ENCODE measurements at regions not wholly inside any gene's neighbourhood (a gene's known extent, or its start where the extent isn't known, plus 50 kb on each side); places are given as distances from the start of the nearest gene placed in this dataset.

DNA sequence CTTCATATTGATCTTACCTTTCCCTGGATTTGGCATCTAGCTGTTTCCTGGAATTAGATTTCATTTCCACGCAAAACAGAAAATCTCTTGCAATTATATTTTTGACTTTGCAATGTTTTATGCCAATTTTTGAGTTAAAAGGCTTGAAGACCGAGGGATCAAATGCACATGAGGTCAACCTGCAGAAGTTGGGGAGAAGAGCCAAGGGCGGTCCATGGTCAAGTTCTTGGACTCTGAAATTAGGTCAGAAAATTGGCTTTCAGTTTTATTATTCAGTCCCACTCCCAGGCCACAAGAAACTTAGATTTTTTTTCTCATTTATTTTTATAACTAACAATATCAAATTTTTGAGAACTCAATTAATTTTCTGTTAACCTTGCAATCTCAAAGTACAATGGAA lies 499.1 kb upstream of the USP24 start:
- no peak overlapping the region for H3K27ac ChIP-seq
- TF ChIP-seq, protein P1, sequence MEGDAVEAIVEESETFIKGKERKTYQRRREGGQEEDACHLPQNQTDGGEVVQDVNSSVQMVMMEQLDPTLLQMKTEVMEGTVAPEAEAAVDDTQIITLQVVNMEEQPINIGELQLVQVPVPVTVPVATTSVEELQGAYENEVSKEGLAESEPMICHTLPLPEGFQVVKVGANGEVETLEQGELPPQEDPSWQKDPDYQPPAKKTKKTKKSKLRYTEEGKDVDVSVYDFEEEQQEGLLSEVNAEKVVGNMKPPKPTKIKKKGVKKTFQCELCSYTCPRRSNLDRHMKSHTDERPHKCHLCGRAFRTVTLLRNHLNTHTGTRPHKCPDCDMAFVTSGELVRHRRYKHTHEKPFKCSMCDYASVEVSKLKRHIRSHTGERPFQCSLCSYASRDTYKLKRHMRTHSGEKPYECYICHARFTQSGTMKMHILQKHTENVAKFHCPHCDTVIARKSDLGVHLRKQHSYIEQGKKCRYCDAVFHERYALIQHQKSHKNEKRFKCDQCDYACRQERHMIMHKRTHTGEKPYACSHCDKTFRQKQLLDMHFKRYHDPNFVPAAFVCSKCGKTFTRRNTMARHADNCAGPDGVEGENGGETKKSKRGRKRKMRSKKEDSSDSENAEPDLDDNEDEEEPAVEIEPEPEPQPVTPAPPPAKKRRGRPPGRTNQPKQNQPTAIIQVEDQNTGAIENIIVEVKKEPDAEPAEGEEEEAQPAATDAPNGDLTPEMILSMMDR (conservative IDR thresholded peaks at IDR 0.05), result no peak

DNA sequence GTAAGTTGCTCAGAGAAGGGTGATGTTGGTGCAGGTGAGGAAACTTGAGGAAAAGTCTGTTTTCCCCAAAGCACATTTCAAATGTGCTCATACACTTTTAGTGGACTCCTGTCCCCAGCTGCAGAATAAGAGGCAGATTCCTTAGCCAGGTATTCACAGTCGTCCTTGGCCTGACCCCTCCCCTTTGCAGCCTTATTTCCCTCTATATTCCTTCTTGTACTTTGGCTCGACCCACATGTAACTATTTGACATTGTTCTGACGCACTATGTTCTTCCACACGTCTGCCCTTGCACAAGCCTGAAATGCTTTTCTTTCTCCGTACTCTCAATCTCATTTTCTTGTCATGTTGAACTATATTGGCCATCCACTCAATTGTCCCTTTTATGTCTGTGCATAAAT lies 498.4 kb upstream of the USP24 start:
- TF ChIP-seq, protein P1 (conservative IDR thresholded peaks at IDR 0.05), result no peak

DNA sequence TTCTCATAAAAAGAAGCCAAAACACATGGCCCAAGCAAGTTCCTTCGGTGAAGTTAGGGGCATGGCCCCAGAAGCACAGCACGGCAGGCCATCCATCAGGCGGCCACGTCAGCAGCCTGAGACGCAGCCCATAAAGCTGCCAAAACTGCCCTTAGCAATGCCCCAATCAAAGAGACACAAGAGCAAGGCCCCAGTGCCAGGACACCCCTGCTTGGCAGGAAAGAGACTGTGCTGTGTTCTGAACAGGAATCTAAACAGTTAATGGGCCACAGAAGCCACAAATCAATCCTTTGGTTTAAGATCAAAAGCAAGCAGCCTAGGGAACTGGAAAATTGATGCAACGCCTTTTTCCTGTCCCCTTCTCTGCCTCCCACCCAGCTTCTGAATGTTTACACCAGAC lies 497.0 kb upstream of the USP24 start:
- TF ChIP-seq, protein P1 (conservative IDR thresholded peaks at IDR 0.05), result no peak
- no peak overlapping the region for H3K27ac ChIP-seq

More for the DNA sequence above, 498.4 kb upstream of the USP24 start:
- no peak overlapping the region for H3K27ac ChIP-seq

DNA sequence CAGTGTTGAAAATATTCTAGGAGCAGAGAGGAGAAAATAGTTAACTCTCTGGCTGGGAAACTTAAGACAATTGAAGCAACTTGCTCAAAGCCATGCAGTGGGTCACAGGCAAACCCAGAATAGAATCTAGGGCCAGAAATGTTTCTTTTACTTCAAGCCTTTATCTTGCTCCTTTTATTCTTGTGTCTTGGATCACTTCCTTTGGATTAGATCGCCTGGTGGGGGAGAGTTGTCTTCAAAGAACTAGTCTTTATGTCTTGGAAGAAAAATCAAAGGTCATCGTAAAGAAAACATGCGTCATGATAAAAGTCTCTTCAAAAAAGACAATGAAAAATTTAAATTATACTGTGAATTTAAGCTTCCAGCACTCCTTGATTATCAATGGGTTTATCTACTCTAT lies 493.6 kb upstream of the USP24 start:
- TF ChIP-seq, protein P1 (conservative IDR thresholded peaks at IDR 0.05), result no peak
- no peak overlapping the region for H3K27ac ChIP-seq

DNA sequence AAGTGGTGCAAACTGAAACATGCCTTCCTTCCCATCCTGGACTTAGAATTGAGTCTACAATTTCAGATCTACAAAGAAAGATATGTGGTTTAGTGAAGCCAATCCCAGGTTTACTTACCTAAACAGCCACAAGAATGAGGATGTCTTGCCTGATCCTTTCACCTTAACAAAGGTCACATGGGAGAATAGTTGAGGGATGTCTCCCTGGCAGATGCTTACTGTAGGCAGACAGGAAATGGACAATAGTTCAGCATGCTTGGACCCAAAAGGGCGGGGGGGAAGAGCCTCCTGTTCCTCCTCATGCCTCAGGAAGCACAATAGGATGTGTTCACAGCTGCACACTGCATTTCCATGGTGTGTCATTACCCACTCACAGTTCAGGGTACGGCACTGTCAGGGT lies 492.7 kb upstream of the USP24 start:
- TF ChIP-seq, protein P1 (conservative IDR thresholded peaks at IDR 0.05), result no peak
- no peak overlapping the region for H3K27ac ChIP-seq

DNA sequence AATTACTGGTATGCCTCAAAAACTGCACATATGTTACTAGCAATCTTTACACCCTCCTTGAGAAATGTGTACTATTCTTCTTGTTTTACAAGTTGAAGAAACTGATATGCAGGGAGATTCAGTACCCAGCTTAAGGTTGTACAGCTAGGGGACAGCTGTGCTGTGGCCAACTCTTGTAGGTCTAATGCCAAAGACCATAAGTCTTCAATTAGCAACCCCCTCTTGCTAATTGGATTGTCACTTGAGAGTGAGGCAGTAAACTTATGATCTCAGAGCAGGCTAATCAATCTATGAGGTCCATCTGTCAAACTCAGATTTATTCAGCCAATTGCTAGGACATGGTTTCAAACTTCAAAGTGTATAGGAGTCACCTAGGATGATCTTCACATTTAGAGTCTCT lies 492.0 kb upstream of the USP24 start:
- H3K27ac ChIP-seq, result no peak overlapping the region
- TF ChIP-seq, protein P1 (conservative IDR thresholded peaks at IDR 0.05), result no peak

DNA sequence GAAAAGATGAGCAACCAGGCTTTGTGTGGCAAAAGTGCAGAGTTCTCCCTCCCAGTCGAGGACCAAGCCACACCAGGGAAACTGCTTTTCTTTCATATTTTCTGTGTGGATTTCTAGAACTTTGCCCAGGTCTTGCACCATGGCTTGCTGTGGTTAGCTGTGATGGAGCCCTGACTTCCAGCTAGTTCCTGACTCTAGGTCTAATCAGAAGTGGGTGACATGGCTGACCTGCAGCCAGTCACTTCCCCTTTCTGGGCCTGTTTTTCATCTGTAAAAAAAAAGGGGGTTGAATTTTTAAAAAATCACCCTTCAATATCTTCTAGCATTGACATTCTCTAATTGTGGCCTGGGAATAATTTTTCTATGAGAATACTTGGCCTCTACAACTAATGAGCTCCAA lies 491.2 kb upstream of the USP24 start:
- H3K27ac ChIP-seq, result no peak overlapping the region
- TF ChIP-seq, protein P1 (conservative IDR thresholded peaks at IDR 0.05), result no peak

Data from VCaP (cell line).